ENCODE measurements at regions not wholly inside any gene's neighbourhood (a gene's known extent, or its start where the extent isn't known, plus 50 kb on each side); places are given as distances from the start of the nearest gene placed in this dataset.
"Not testable (repeated sequence)": the region's sequence is repeated elsewhere in the genome, so short reads cannot be mapped to it uniquely, and the experiment has no call there.

- TF ChIP-seq CTCF (IDR thresholded peaks at IDR 0.05), result no peak
- Histone ChIP-seq H3K9me3 (no peaks in the 10 kb centered on the region), H3K4me3 (no peak overlapping the region), H3K4me1 (ENCODE audit: low read depth) (no peaks in the 10 kb centered on the region), H3K36me3 (ENCODE audit: low read depth) (no peaks in the 10 kb centered on the region)
- ATAC-seq, result no peak
- intact Hi-C loops (cut with DNase I, micrococcal nuclease), result no loop called here
- DNase-seq, result no peak
These were observed 170.6 kb downstream of the FZD1 start for GRCh38 chr7:91434836-91435235.

GRCh38 chr7:91435381-91436059, 171.3 kb downstream of the FZD1 start:
- DNase-seq (no peak), ATAC-seq (no peak)
- Histone ChIP-seq H3K4me1 (ENCODE audit: low read depth) (no peaks in the 10 kb centered on the region), H3K4me3 (no peak overlapping the region), H3K9me3 (peaks cover 5% of the 10 kb centered on the region), H3K36me3 (ENCODE audit: low read depth) (no peaks in the 10 kb centered on the region)
- intact Hi-C loops (cut with DNase I, micrococcal nuclease), result no loop called here
- no peak for TF ChIP-seq CTCF (IDR thresholded peaks at IDR 0.05)

GRCh38 chr7:91436655-91437054, 172.4 kb downstream of the FZD1 start:
- Histone ChIP-seq H3K36me3 (ENCODE audit: low read depth) (no peaks in the 10 kb centered on the region), H3K9me3 (peaks cover 5% of the 10 kb centered on the region), H3K4me3 (no peak overlapping the region), H3K4me1 (ENCODE audit: low read depth) (no peaks in the 10 kb centered on the region)
- TF ChIP-seq CTCF (IDR thresholded peaks at IDR 0.05), result no peak
- no peak for DNase-seq
- no peak for ATAC-seq
- intact Hi-C loops (cut with DNase I, micrococcal nuclease), result no loop called here

GRCh38 chr7:91440198-91440597, 176.0 kb downstream of the FZD1 start:
- H3K9me3 ChIP-seq; H3K36me3 ChIP-seq (ENCODE audit: low read depth); H3K4me3 ChIP-seq; intact Hi-C loops (cut with DNase I, micrococcal nuclease); H3K4me1 ChIP-seq (ENCODE audit: low read depth); DNase-seq; ATAC-seq: not testable (repeated sequence)

GRCh38 chr7:91443862-91444261, 179.6 kb downstream of the FZD1 start:
- intact Hi-C loops (cut with DNase I, micrococcal nuclease), result no loop called here
- Histone ChIP-seq H3K4me1 (ENCODE audit: low read depth) (no peaks in the 10 kb centered on the region), H3K36me3 (ENCODE audit: low read depth) (no peaks in the 10 kb centered on the region), H3K9me3 (peaks cover 5% of the 10 kb centered on the region), H3K4me3 (no peak overlapping the region)
- DNase-seq (no peak), ATAC-seq (no peak)
- TF ChIP-seq CTCF (IDR thresholded peaks at IDR 0.05), result no peak

GRCh38 chr7:91446819-91447218, 182.6 kb downstream of the FZD1 start:
- no peak for ATAC-seq
- DNase-seq, result no peak
- Histone ChIP-seq H3K4me3 (no peak overlapping the region), H3K9me3 (no peaks in the 10 kb centered on the region), H3K4me1 (ENCODE audit: low read depth) (no peaks in the 10 kb centered on the region), H3K36me3 (ENCODE audit: low read depth) (no peaks in the 10 kb centered on the region)
- no peak for TF ChIP-seq CTCF (IDR thresholded peaks at IDR 0.05)
- intact Hi-C loops (cut with DNase I, micrococcal nuclease), result no loop called here
